Smooth muscle cell (in vitro differentiated cells): ENCODE measurements at regions not wholly inside any gene's neighbourhood (a gene's known extent, or its start where the extent isn't known, plus 50 kb on each side); places are given as distances from the start of the nearest gene placed in this dataset.

ENCODE experiments used
- DNase-seq: peaks from one replicate; lab custom pipeline; 2025; ENCODE audit not compliant: unreplicated experiment; lab: John Stamatoyannopoulos, UW
- H2AFZ ChIP-seq: fragments of 200-600 bp; sonication (generic); 2 replicates; pipeline ENCODE4 v1.6.0; 2016; ENCODE audit warnings: antibody characterized with exemption, low read depth, mild to moderate bottlenecking
- H3F3A ChIP-seq: fragments of 200-600 bp; sonication (generic); 2 replicates; pipeline ENCODE4 v1.6.0; 2017; ENCODE audit warnings: antibody characterized with exemption, low read depth
- H3K27ac ChIP-seq: fragments of 200-600 bp; sonication (generic); 2 replicates; pipeline ENCODE4 v1.5.1; 2016; ENCODE audit warnings: low read depth, mild to moderate bottlenecking
- H3K27me3 ChIP-seq: fragments of 200-600 bp; sonication (generic); 2 replicates; pipeline ENCODE4 v1.6.1; 2016; ENCODE audit warnings: low read depth, mild to moderate bottlenecking
- H3K36me3 ChIP-seq: fragments of 200-600 bp; sonication (generic); 2 replicates; pipeline ENCODE4 v1.5.1; 2016; ENCODE audit warnings: low read depth
- H3K4me1 ChIP-seq: fragments of 200-600 bp; sonication (generic); 2 replicates; pipeline ENCODE4 v1.5.1; 2016; ENCODE audit warnings: low read depth
- H3K4me2 ChIP-seq: fragments of 200-600 bp; sonication (generic); 2 replicates; pipeline ENCODE4 v1.6.0; 2016; ENCODE audit warnings: mild to moderate bottlenecking
- H3K4me3 ChIP-seq: fragments of 200-600 bp; sonication (generic); 2 replicates; pipeline ENCODE4 v1.5.1; 2016; ENCODE audit warnings: mild to moderate bottlenecking
- H3K79me2 ChIP-seq: fragments of 200-600 bp; sonication (generic); 2 replicates; pipeline ENCODE4 v1.6.0; 2016; ENCODE audit warnings: low read depth, mild to moderate bottlenecking
- H3K9ac ChIP-seq: fragments of 200-600 bp; sonication (generic); 2 replicates; pipeline ENCODE4 v1.6.0; 2016; ENCODE audit warnings: low read depth
- H3K9me3 ChIP-seq: fragments of 200-600 bp; sonication (generic); replicated peaks from 2 replicates; pipeline ENCODE4 v1.5.1; 2016; ENCODE audit warnings: low read depth
- H4K20me1 ChIP-seq: fragments of 200-600 bp; sonication (generic); 2 replicates; pipeline ENCODE4 v1.6.0; 2016; ENCODE audit warnings: low read depth
- CTCF ChIP-seq: fragments of 200-600 bp; sonication (generic); IDR thresholded peaks from 2 replicates; pipeline ENCODE4 v1.5.1; 2017; ENCODE audit warnings: borderline replicate concordance, mild to moderate bottlenecking, antibody characterized with exemption; ENCODE audit not compliant: insufficient read depth, poor library complexity, severe bottlenecking
- WGBS: methylation state at CpG from one replicate; pipeline ENCODE4 v1.1.7; 2016; ENCODE audit warnings: low lambda C conversion rate; 5-methylcytosine and 5-hydroxymethylcytosine counted together

GRCh38 chr12:111171832-111172231 is 197.1 kb downstream of the PHETA1 start:
- Histone ChIP-seq H3K36me3 (no peaks in the 10 kb centered on the region), H4K20me1 (no peaks in the 10 kb centered on the region), H3K4me3 (no peak overlapping the region), H3F3A (no peaks in the 10 kb centered on the region), H3K4me1 (no peaks in the 10 kb centered on the region), H2AFZ (no peak overlapping the region), H3K79me2 (no peaks in the 10 kb centered on the region), H3K9me3 (no peaks in the 10 kb centered on the region), H3K27me3 (peaks cover 8% of the 10 kb centered on the region), H3K4me2 (no peak overlapping the region), H3K9ac (no peak overlapping the region), H3K27ac (no peak overlapping the region)
- WGBS = 98% methylated on average over 9 of the region's 9 CpGs
- TF ChIP-seq CTCF = no peak
- no peak for DNase-seq

- Histone ChIP-seq H3K36me3 (no peaks in the 10 kb centered on the region), H3K9ac (no peak overlapping the region), H3K4me2 (no peak overlapping the region), H3K27ac (no peak overlapping the region), H3K4me3 (no peak overlapping the region), H3K9me3 (no peaks in the 10 kb centered on the region), H3K4me1 (no peaks in the 10 kb centered on the region), H3K79me2 (no peaks in the 10 kb centered on the region), H4K20me1 (no peaks in the 10 kb centered on the region), H2AFZ (no peak overlapping the region), H3F3A (no peaks in the 10 kb centered on the region), H3K27me3 (peaks cover 8% of the 10 kb centered on the region)
- DNase-seq = no peak
- no peak for TF ChIP-seq CTCF
- WGBS = 93% methylated on average over 9 of the region's 9 CpGs
Measured at GRCh38 chr12:111171345-111171744, 197.6 kb downstream of the PHETA1 start.

- Histone ChIP-seq H3K9me3 (no peaks in the 10 kb centered on the region), H3F3A (no peaks in the 10 kb centered on the region), H4K20me1 (no peaks in the 10 kb centered on the region), H3K4me1 (no peaks in the 10 kb centered on the region), H3K36me3 (no peaks in the 10 kb centered on the region), H3K9ac (no peak overlapping the region), H3K4me2 (no peak overlapping the region), H3K27me3 (peaks cover 9% of the 10 kb centered on the region), H2AFZ (no peak overlapping the region), H3K79me2 (no peaks in the 10 kb centered on the region), H3K4me3 (no peak overlapping the region), H3K27ac (no peak overlapping the region)
- no peak for TF ChIP-seq CTCF
- no peak for DNase-seq
- WGBS = 86% methylated on average over 8 of the region's 8 CpGs
Measured at GRCh38 chr12:111170543-111170942, 198.4 kb downstream of the PHETA1 start.

GRCh38 chr12:111169456-111169855 is 199.4 kb downstream of the PHETA1 start:
- no peaks in the 10 kb centered on the region for H3F3A ChIP-seq
- DNase-seq = no peak
- no peaks in the 10 kb centered on the region for H4K20me1 ChIP-seq
- H3K27me3 ChIP-seq = peaks cover 7% of the 10 kb centered on the region
- H3K79me2 ChIP-seq = no peaks in the 10 kb centered on the region
- H3K4me3 ChIP-seq = no peak overlapping the region
- no peaks in the 10 kb centered on the region for H3K36me3 ChIP-seq
- WGBS = 90% methylated on average over 13 of the region's 13 CpGs
- no peak overlapping the region for H3K27ac ChIP-seq
- no peaks in the 10 kb centered on the region for H3K9me3 ChIP-seq
- TF ChIP-seq CTCF = no peak
- no peak overlapping the region for H2AFZ ChIP-seq
- no peak overlapping the region for H3K4me2 ChIP-seq
- H3K4me1 ChIP-seq = no peaks in the 10 kb centered on the region
- no peak overlapping the region for H3K9ac ChIP-seq
